ENCODE measurements at regions not wholly inside any gene's neighbourhood (a gene's known extent, or its start where the extent isn't known, plus 50 kb on each side); places are given as distances from the start of the nearest gene placed in this dataset.
A peak's percentile ranks its signal among the peaks of the same experiment; 100 is the strongest.

GRCh38 chr13:76210262-76210661 is 574.1 kb downstream of the LMO7 start:
- H3K36me3 ChIP-seq, result no peaks in the 10 kb centered on the region
- H3K9me3 ChIP-seq, result no peaks in the 10 kb centered on the region
- no peak for DNase-seq
- TF ChIP-seq CTCF (IDR thresholded peaks at IDR 0.05), result no peak
- no peak overlapping the region for H3K4me3 ChIP-seq
- intact Hi-C loops (cut with DNase I), result no loop called here
- no peak for ATAC-seq
- H3K4me1 ChIP-seq, result no peaks in the 10 kb centered on the region
- H3K27ac ChIP-seq, result no peak overlapping the region
- H3K27me3 ChIP-seq, result no peaks in the 10 kb centered on the region

DNA sequence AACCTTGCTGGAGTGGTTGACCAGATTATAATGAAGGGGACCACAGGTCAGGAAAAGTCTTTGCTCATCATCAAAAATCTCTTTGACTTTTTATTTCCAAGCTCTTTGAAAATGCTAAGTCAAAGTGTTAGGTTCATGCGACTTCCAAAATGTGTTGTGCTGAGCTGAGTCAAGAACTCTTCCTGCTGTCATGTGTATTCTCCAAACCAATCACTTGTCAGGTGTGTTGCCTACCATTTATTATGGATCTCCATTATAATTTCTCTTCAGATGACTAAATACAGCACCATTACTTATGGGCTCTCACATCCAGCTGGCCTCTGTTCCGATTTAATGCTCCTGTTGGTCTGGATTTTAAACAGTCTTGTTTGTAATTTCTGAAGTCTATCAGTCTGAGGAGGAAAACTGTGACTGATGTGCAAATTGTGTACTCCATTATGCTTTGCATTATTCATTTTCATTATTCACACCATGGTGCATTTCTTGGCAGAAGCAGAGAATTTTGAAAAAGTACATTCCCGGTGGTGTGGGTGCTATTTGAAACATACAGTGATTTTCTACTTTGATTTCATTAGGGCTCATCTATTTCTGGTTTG is 562.5 kb downstream of the LMO7 start:
- intact Hi-C loops (cut with DNase I), result no loop called here
- no peaks in the 10 kb centered on the region for H3K27me3 ChIP-seq
- H3K9me3 ChIP-seq, result no peaks in the 10 kb centered on the region
- no peak overlapping the region for H3K27ac ChIP-seq
- no peak overlapping the region for H3K4me3 ChIP-seq
- DNase-seq (no peak), ATAC-seq (no peak)
- no peaks in the 10 kb centered on the region for H3K36me3 ChIP-seq
- no peaks in the 10 kb centered on the region for H3K4me1 ChIP-seq
- TF ChIP-seq CTCF (IDR thresholded peaks at IDR 0.05), result no peak

DNA sequence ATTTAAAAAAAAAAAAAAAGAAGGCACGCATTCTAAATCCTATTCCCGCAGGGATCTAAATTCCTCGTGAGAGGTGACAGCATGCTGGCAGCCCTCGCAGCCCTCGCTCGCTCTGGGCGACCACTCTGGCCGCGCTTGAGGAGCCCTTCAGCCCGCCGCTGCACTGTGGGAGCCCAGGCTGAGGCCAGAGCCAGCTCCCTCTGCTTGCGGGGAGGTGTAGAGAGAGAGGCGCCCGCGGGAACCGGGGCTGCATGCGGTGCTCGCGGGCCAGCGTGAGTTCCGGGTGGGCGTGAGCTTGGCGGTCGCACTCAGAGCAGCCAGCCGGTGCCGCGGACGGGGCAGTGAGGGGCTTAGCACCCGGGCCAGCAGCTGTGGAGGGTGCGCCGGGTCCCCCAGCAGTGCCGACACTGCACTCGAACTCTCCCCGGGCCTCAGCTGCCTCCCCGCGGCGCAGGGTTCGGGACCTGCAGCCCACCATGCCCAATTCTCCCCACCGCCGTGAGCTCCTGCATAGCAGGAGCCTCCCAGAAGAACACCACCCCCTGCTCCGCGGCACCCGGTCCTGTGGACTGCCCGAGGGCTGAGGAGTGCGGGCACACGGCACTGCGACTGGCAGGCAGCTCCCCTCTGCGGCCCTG is 553.9 kb downstream of the LMO7 start:
- Histone ChIP-seq H3K27ac (no peak overlapping the region), H3K27me3 (no peaks in the 10 kb centered on the region), H3K4me3 (no peak overlapping the region), H3K36me3 (no peaks in the 10 kb centered on the region), H3K9me3 (no peaks in the 10 kb centered on the region), H3K4me1 (no peaks in the 10 kb centered on the region)
- intact Hi-C loops (cut with DNase I), result no loop called here
- ATAC-seq, result peak; percentile 27
- DNase-seq, result no peak
- TF ChIP-seq CTCF (IDR thresholded peaks at IDR 0.05), result no peak

DNA sequence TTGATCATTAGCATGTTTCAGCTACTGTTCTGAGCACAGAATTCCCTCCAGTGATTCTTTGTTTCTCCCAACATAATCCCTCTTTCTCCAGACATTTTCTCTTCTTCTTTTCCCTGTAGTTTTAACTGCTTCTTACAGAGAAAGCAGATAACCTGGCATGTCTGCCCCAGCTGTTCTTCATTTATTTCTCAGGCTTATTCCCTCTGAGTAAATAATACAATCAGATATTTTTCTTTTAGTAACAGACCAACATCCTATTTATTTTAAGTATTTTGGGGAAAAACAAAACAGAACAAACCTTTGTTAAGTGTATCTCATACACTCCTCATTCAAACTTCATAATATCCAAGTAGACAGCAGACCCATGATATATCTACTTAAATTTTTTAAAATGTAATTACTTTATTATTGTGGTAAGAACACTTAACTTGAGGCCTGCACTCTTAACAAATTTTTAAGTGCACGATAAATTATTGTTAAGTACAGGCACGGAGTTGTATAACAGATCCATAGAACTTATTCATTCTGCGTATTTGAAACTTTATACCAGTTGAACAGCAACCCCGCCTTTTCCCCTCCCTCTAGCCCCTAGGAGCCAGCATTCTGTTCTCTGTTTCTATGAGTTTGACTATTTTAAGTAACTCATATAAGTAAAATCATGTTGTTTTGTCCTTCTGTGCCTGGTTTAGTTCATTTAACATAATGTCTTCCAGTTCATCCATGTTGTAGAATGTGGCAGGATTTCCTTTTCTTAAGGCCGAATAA is 540.0 kb downstream of the LMO7 start:
- DNase-seq (no peak), ATAC-seq (no peak)
- no peak for TF ChIP-seq CTCF (IDR thresholded peaks at IDR 0.05)
- Histone ChIP-seq H3K27ac (no peak overlapping the region), H3K4me3 (no peak overlapping the region), H3K4me1 (no peaks in the 10 kb centered on the region), H3K36me3 (no peaks in the 10 kb centered on the region), H3K27me3 (no peaks in the 10 kb centered on the region), H3K9me3 (no peaks in the 10 kb centered on the region)
- intact Hi-C loops (cut with DNase I), result no loop called here

DNA sequence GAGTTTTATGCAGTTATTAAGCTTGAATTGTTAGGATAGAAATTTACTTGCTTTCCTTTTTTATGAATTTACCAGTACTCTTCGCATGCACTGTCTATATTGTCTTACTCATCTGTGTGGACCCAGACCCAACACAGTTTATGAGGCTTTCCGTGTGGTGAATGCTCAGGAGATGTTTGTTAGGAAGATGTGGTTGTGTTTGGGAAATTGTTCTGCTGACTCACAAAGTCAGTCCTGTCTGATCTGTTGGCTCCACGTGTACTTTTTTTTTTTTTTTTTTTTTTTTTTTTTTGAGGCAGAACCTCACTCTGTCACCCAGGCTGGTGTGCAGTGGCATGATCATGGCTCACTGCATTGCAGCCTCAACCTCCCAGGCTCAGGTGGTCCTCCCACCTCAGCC is 532.5 kb downstream of the LMO7 start:
- H3K36me3 ChIP-seq, result no peaks in the 10 kb centered on the region
- intact Hi-C loops (cut with DNase I), result no loop called here
- DNase-seq, result no peak
- TF ChIP-seq CTCF (IDR thresholded peaks at IDR 0.05), result no peak
- no peaks in the 10 kb centered on the region for H3K9me3 ChIP-seq
- no peak overlapping the region for H3K4me3 ChIP-seq
- no peaks in the 10 kb centered on the region for H3K27me3 ChIP-seq
- no peak overlapping the region for H3K27ac ChIP-seq
- no peaks in the 10 kb centered on the region for H3K4me1 ChIP-seq
- ATAC-seq, result no peak
